ENCODE measurements at regions not wholly inside any gene's neighbourhood (a gene's known extent, or its start where the extent isn't known, plus 50 kb on each side); places are given as distances from the start of the nearest gene placed in this dataset.

- TF ChIP-seq TAF1 (IDR thresholded peaks at IDR 0.05; ENCODE audit: low read depth, low read length) (no peak), POU2F2 (IDR thresholded peaks at IDR 0.05; ENCODE audit: low read depth, low read length) (no peak), POLR2A (IDR thresholded peaks at IDR 0.05; ENCODE audit: low read depth, low read length) (no peak), POLR2AphosphoS5 (IDR thresholded peaks at IDR 0.05; ENCODE audit: low read depth, low read length) (no peak), PAX5 (IDR thresholded peaks at IDR 0.05; ENCODE audit: insufficient read depth, low read length, severe bottlenecking) (no peak), SPI1 (IDR thresholded peaks at IDR 0.05; ENCODE audit: low read depth, low read length) (no peak)
- FAIRE-seq, result no peak
These were observed 82.8 kb upstream of the HIVEP1 start for GRCh38 chr6:11929241-11929835.

GRCh38 chr6:11926594-11927407 lies 85.3 kb upstream of the HIVEP1 start:
- FAIRE-seq (no peak), DNase-seq (ENCODE audit: insufficient read length, low spot score) (no peak)
- TF ChIP-seq POU2F2 (IDR thresholded peaks at IDR 0.05; ENCODE audit: low read depth, low read length) (no peak), PAX5 (IDR thresholded peaks at IDR 0.05; ENCODE audit: insufficient read depth, low read length, severe bottlenecking) (no peak)

More at GRCh38 chr6:11929241-11929835, 82.8 kb upstream of the HIVEP1 start:
- no peak for DNase-seq (ENCODE audit: insufficient read length, low spot score)

- FAIRE-seq (no peak), DNase-seq (ENCODE audit: insufficient read length, low spot score) (no peak)
- TF ChIP-seq TAF1 (IDR thresholded peaks at IDR 0.05; ENCODE audit: low read depth, low read length) (no peak), POU2F2 (IDR thresholded peaks at IDR 0.05; ENCODE audit: low read depth, low read length) (no peak), SPI1 (IDR thresholded peaks at IDR 0.05; ENCODE audit: low read depth, low read length) (no peak), POLR2A (IDR thresholded peaks at IDR 0.05; ENCODE audit: low read depth, low read length) (no peak), PAX5 (IDR thresholded peaks at IDR 0.05; ENCODE audit: insufficient read depth, low read length, severe bottlenecking) (no peak), POLR2AphosphoS5 (IDR thresholded peaks at IDR 0.05; ENCODE audit: low read depth, low read length) (no peak)
These were observed 86.3 kb upstream of the HIVEP1 start for GRCh38 chr6:11925805-11926204.

DNA sequence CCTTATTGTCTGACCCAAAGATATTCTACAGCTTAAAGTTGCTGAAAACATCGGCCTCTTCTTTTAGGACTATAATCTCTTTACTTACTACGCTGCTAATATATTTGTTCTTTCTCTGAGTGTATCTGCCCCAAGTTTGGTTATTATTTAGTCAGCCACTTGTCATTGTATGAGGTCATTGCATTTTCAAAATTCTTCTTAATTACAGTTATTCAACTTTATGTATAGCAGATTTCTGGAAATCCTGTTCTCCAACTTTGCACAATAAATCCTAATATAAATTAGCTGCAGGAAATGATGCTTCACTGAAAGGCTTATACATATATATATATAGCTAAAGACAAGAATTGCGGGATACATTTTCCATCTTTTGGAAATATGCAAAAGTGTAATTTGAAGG lies 88.5 kb upstream of the HIVEP1 start:
- FAIRE-seq, result no peak
- TF ChIP-seq POLR2AphosphoS5 (IDR thresholded peaks at IDR 0.05; ENCODE audit: low read depth, low read length) (no peak), SPI1 (IDR thresholded peaks at IDR 0.05; ENCODE audit: low read depth, low read length) (no peak), POLR2A (IDR thresholded peaks at IDR 0.05; ENCODE audit: low read depth, low read length) (no peak), POU2F2 (IDR thresholded peaks at IDR 0.05; ENCODE audit: low read depth, low read length) (no peak), PAX5 (IDR thresholded peaks at IDR 0.05; ENCODE audit: insufficient read depth, low read length, severe bottlenecking) (no peak), TAF1 (IDR thresholded peaks at IDR 0.05; ENCODE audit: low read depth, low read length) (no peak)
- DNase-seq (ENCODE audit: insufficient read length, low spot score), result no peak

GRCh38 chr6:11922901-11923300 lies 89.2 kb upstream of the HIVEP1 start:
- DNase-seq (ENCODE audit: insufficient read length, low spot score) (no peak), FAIRE-seq (no peak)
- no peak for TF ChIP-seq POU2F2 (IDR thresholded peaks at IDR 0.05; ENCODE audit: low read depth, low read length)
- no peak for TF ChIP-seq PAX5 (IDR thresholded peaks at IDR 0.05; ENCODE audit: insufficient read depth, low read length, severe bottlenecking)
- TF ChIP-seq POLR2A (IDR thresholded peaks at IDR 0.05; ENCODE audit: low read depth, low read length), result no peak
- TF ChIP-seq POLR2AphosphoS5 (IDR thresholded peaks at IDR 0.05; ENCODE audit: low read depth, low read length), result no peak
- no peak for TF ChIP-seq SPI1 (IDR thresholded peaks at IDR 0.05; ENCODE audit: low read depth, low read length)
- no peak for TF ChIP-seq TAF1 (IDR thresholded peaks at IDR 0.05; ENCODE audit: low read depth, low read length)

GRCh38 chr6:11921751-11922150 lies 90.4 kb upstream of the HIVEP1 start:
- no peak for DNase-seq (ENCODE audit: insufficient read length, low spot score)
- TF ChIP-seq SPI1 (IDR thresholded peaks at IDR 0.05; ENCODE audit: low read depth, low read length) (no peak), TAF1 (IDR thresholded peaks at IDR 0.05; ENCODE audit: low read depth, low read length) (no peak), POU2F2 (IDR thresholded peaks at IDR 0.05; ENCODE audit: low read depth, low read length) (no peak), POLR2AphosphoS5 (IDR thresholded peaks at IDR 0.05; ENCODE audit: low read depth, low read length) (no peak), PAX5 (IDR thresholded peaks at IDR 0.05; ENCODE audit: insufficient read depth, low read length, severe bottlenecking) (no peak), POLR2A (IDR thresholded peaks at IDR 0.05; ENCODE audit: low read depth, low read length) (no peak)
- FAIRE-seq, result no peak

GRCh38 chr6:11921017-11921438 lies 91.1 kb upstream of the HIVEP1 start:
- TF ChIP-seq SPI1 (IDR thresholded peaks at IDR 0.05; ENCODE audit: low read depth, low read length), result no peak
- TF ChIP-seq POLR2A (IDR thresholded peaks at IDR 0.05; ENCODE audit: low read depth, low read length), result no peak
- TF ChIP-seq PAX5 (IDR thresholded peaks at IDR 0.05; ENCODE audit: insufficient read depth, low read length, severe bottlenecking), result no peak
- TF ChIP-seq POU2F2 (IDR thresholded peaks at IDR 0.05; ENCODE audit: low read depth, low read length), result no peak
- DNase-seq (ENCODE audit: insufficient read length, low spot score) (no peak), FAIRE-seq (no peak)

DNA sequence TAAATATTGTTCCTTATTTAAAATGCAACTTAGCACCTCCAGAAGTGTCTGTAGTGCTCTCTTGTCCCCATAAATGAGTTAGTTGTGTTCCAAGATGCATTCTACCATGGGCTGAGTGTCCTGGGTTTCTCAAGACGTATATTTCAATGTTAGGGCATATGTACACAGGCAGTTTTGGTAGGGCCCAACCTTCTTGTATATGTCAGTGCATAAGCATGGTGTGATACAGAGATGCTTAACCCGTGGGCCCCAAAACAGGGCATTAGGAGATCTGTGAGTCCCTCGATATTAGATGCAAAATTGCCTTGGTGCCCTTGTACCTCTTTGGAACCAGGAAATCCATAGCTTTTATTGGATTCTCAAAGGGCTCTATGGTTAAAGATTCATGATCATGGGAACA lies 91.5 kb upstream of the HIVEP1 start:
- no peak for DNase-seq (ENCODE audit: insufficient read length, low spot score)
- FAIRE-seq, result no peak
- TF ChIP-seq POU2F2 (IDR thresholded peaks at IDR 0.05; ENCODE audit: low read depth, low read length) (no peak), POLR2AphosphoS5 (IDR thresholded peaks at IDR 0.05; ENCODE audit: low read depth, low read length) (no peak), SPI1 (IDR thresholded peaks at IDR 0.05; ENCODE audit: low read depth, low read length) (no peak), PAX5 (IDR thresholded peaks at IDR 0.05; ENCODE audit: insufficient read depth, low read length, severe bottlenecking) (no peak), POLR2A (IDR thresholded peaks at IDR 0.05; ENCODE audit: low read depth, low read length) (no peak), TAF1 (IDR thresholded peaks at IDR 0.05; ENCODE audit: low read depth, low read length) (no peak)

GRCh38 chr6:11919771-11920440 lies 92.2 kb upstream of the HIVEP1 start:
- DNase-seq (ENCODE audit: insufficient read length, low spot score) (no peak), FAIRE-seq (no peak)
- TF ChIP-seq TAF1 (IDR thresholded peaks at IDR 0.05; ENCODE audit: low read depth, low read length) (no peak), POLR2A (IDR thresholded peaks at IDR 0.05; ENCODE audit: low read depth, low read length) (no peak), POLR2AphosphoS5 (IDR thresholded peaks at IDR 0.05; ENCODE audit: low read depth, low read length) (no peak), PAX5 (IDR thresholded peaks at IDR 0.05; ENCODE audit: insufficient read depth, low read length, severe bottlenecking) (no peak), SPI1 (IDR thresholded peaks at IDR 0.05; ENCODE audit: low read depth, low read length) (no peak), POU2F2 (IDR thresholded peaks at IDR 0.05; ENCODE audit: low read depth, low read length) (no peak)

All from GM12891 (cell line).